Amniotic stem cell (primary cell): ENCODE measurements at regions not wholly inside any gene's neighbourhood (a gene's known extent, or its start where the extent isn't known, plus 50 kb on each side); places are given as distances from the start of the nearest gene placed in this dataset.
"Not testable (repeated sequence)": the region's sequence is repeated elsewhere in the genome, so short reads cannot be mapped to it uniquely, and the experiment has no call there.

Experiments used
- DNase-seq: peaks from one replicate; lab custom pipeline; 2025; lab: John Stamatoyannopoulos, UW

DNA sequence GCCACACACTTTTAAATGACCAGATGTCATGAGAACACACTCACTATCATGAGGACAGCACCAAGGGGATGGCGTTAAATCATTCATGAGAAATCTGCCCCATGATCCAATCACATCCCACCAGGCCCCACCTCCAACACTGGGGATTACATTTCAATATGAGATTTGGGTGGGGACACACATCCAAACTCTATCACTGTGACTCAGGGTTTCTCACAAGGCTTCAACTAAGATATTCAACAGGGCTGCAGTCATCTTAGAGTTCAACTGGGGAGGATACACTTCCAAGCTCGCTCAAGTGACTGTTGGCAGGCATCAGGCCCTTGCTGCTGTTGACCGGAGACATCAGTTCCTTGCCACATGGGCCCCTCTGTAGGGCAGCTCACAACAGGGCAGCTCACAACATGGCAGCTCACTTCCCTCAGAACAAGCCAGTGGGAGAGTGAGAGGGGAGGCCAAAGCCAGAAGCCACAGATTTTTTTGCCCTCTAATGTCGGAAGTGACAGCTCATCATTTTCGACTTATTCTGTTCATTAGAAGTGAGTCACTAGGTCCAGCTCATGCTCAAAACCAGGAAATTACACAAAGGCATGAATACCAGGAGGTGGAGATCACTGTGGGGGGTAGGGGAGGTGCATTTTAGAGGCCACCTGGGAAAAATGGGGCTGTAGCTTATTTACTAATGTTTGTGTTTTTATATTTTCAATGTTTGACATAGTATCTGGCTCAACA, 50.8 kb upstream of the PTHLH start:
- DNase-seq = peak; percentile 39

DNA sequence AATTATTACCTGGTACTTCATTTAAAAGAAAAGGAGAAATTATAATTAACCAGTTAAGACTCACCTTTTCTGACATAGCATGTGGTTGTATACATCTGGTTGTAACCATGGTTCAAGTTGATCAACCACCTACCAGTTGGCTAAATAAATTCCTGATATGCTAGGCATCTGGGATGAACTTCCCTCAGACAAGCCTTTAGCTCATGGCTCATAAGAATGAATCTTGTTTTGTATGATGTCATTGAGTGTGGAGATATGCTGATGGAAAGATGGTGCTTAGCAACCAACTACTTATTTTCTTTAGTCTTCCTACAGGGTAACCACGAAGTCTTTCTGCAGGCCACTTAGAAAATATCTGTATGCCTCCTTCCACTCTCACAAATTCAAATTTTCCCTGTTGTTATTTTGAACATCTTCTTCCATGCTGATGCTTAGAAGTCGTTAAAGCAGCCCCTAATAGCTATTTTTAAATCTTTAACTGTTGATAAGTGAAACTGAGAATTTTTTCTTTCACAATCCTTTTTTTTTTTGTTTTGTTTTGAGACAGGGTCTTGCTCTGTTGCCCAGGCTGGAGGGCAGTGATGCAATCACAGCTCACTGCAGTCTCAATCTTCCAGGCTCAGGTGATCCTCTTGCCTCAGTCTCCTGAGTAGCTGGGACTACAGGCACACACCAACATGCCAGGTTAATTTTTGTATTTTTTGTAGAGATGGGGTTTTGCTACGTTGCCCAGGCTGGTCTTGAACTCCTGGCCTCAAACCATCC, 51.9 kb upstream of the PTHLH start:
- DNase-seq = peak; percentile 55

DNA sequence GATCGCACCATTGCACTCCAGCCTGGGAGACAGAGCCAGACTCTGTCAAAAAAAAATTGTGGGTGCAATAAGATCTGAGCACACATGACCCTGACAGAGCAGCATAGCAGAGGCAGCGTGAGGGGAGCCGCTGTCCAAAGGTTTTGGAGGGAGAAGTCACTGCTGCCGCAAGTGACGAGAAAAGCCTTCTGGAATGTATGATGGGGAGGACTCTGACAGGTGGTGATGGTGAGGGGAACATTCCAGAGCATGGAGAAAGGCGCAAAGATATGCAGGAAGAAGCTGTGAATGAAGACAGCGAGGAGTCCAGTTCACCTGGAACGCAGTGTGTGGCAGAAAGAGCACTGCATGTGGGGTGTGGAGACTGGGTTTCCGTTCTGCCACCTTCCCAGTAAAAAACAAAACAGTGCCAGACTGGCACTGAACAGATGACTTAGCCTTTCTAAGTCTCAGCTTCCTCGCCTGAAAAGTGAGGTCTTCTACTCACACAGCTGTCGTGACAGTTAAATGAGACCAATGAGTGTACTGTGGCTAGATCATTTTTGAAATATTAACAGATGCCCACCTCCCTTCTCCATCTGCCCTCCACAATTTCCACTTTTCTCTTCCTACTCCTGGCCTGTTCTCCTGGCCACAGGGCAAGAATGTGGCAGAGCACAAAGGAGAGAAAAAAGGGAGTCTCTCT, 53.4 kb upstream of the PTHLH start:
- no peak for DNase-seq

DNA sequence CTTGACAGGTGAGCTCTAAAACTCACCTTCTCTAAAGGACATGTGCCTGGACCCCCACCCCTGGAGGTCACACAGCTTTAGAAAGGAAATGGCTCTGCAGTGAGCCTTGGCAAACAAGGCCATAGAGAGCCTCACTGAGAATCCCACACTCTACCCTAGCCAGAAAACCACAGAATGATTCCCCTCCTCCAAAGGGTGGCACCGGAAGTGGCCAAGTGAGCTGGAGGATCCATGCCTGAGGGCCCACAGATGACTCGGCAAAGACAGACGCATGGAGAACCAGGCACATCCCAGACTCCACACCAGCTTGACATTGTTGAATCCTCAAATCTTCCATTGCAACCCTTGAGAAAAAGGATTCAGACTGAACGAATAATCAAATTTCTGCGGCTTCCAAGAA, 54.2 kb upstream of the PTHLH start:
- no peak for DNase-seq

DNA sequence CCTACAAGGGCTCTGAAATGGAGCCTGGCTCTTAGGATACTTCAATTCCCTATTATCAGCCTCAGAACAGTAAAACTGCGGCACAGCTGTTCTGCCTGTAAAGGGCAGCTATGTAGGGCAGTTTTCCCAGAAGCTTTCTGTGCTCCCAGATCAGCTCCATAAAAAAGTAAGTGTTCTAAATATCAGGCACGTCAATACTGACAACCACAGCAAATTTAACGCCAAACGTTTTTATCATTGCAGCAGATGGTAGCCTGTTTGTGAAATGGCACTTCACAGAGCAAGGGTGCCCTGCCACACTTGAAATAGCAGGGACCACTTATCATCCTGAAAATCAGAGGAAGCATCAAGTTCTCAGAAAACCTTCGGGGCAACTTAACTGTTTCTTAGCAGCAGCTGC, 54.8 kb upstream of the PTHLH start:
- no peak for DNase-seq

DNA sequence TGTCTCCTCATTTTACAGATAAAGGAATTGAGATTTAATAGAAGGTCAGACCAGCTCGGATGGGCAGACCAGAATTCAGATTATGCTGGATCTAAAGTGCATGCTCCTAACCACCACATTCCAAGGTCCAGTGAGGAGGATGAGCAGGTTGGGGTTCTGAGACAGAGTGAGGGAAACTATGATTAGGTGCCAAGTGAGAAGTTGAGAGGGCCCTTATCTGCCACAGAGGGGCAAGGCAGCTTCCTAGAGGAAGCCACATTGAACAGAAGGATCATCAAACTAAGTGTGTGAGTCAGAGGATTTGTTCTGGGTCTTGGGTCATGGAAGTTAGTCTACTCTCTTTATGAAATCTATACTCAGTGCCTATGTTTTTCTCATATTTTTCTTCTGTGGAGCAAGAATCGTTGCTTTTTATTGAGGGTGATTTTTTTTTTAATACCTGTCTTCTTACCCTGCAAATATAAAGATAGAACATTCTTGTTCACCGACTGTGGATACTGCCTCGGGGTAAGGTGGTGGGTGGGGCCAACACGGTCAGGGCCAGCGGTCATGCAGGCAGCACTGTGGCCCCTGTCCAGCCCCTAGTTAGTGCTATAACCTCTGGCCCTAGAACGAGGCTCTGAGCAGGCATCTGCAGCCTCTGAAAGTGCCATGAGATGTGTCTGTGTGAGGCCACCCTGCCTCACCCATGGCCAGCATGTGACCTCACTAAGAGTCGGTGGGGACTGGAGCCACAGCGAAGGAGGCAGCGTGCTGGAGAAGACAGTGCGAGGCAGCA, 55.6 kb upstream of the PTHLH start:
- DNase-seq = no peak

DNA sequence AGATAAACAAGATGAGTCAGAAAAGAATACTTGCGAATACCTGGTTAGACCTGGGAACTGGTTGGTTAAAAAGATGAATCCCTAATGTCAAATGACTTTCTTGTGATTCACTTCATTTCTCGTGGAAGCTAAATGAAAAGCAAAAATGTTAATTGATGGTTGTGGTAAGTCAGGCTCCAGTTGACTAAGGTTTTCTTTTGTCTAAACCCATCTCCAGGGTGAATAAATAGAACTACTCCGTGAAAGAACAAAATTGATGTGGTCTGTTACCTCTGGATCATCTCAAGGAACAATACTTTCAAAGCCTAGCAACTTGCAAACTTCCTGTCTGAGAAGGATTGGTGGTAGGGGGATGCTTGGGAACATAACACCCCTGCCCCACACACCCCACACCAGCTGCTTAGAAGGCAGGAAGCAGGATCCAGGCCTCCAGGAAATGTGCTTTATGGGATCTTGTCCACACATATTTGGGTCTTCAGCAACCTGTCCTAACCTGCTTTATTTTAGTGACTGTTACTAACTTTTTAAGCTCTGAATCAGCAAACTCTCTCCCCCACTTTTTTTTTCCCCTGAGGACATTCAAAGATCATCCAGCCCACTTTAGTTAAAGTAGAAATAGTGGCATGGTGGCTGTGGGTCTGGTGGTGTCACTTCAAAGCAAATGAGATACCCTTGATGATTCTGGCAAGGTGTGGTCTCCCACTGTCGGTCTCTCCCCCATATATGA, 60.4 kb upstream of the PTHLH start:
- no peak for DNase-seq

DNA sequence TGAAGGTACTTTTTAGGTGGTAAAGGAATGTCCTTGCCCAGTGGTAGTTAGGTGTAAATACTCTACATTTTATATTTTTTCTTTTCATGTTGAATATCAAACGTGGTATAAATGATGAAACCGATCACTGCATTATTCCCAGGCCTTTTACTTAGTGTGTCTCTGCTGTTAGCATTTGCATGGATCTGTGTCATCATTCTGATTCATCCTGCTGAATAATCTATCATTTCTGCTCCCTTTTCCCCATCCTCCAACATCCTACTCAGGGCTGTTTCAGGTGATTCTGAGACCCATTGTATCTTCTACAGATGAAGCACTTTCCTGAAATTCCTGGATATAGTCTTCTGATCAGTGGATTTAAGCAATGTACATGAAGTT, 61.0 kb upstream of the PTHLH start:
- no peak for DNase-seq

DNA sequence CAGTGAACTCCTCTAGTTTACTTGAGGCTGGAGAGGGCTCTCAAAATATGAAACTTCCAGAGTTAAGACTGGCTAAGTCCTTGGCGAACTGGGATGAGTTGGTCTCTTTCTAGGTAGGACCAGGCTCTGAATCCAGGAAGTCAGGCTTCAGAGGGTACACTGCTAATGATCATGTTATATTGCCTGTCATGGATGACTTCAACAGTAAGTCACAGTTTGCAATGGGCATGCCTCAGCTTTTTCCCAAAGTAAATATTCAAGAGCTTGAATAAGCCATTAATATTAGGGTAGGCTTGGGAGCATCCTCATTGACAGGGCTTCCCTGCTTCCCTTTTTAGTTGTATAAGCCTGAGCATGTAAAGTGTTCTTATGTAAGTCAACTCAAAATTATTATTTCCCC, 61.7 kb upstream of the PTHLH start:
- DNase-seq = no peak

DNA sequence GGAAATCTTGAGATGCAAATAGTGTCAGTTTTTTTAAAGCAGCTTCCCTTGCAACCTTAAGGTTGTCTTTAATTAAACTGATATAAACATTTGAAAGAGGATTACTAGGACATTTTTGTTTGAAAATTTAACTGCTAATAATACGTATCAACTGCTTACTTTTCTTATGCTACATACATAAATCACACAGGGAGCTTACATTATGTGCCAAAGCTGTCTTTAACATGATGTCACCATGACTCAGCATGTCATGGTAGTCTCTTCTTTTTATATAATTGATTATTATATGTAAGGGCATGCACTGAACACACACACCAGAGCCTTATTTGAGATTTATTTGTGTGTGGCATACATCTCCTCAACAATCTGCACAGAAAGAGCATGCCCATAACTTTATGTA, 63.0 kb upstream of the PTHLH start:
- no peak for DNase-seq

DNA sequence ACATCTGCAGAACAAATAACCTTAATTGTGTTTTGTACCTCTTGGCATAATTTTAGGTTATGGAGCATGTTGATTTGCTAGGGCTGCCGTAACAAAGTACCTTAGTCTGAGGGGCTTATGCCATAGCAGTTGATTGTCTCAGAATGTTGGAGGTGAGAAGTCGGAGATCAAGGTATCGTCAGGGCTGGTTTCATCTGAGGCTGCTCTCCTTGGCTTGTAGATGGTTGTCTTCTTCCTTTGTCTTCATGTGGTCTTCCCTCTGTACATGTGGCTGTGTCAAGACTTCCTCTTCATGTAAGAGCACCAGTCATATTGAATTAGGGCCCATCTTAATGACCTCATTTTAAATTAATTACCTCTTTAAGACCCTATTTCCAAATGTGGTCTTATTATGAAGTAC, 64.4 kb upstream of the PTHLH start:
- no peak for DNase-seq

DNA sequence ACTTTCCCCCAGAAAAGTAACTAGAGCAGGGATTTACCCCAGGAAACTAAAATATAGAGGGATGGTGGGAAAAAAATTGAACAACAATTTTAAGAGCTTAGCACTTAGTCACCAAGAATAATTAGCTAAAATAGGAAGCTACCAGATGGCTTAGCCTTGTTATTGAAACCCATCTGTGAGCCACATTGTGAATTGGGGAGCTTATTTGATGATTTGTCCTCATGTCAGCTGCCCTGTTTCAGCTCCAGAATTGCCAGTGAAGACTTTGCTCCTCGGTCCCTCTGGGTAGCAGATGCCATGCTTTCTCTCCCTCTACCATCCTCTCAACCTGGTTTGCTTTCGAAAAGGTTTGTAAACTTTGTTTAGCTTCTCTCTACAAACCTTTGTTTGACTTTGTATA, 67.7 kb upstream of the PTHLH start:
- no peak for DNase-seq

DNA sequence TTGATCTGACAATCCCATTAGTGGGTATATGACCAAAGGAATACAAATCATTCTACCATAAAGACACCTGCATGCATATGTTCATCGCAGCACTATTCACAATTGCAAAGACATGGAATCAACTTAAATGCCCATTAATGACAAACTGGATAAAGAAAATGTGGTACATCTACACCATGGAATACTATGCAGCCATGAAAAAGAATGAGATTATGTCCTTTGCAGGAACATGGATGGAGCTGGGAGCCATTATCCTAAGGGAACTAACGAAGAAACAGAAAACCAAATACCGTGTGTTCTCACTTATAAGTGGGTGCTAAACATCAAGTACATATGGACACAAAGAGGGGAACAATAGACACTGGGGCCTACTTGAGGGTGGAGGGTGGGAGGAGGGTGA, 74.1 kb upstream of the PTHLH start:
- DNase-seq = not testable (repeated sequence)

DNA sequence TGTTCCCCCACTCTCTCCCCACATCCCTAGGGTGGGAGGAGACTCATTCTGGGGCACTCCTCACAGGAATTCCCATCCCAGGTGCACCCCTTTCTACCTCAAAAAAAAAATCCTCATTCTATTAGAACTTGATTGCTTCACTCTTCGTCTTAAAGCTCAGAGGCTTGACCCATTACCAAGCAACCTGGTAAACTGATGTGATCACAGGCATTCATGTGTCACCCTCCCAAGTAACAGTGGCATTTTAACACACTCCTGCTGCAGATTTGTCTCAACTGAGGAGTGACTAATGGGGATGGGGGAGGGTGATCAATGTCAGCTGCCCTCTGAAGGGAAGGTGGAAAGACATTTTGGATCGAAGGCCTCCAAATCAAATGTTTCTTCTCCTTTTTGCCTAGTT, 78.1 kb upstream of the PTHLH start:
- no peak for DNase-seq

DNA sequence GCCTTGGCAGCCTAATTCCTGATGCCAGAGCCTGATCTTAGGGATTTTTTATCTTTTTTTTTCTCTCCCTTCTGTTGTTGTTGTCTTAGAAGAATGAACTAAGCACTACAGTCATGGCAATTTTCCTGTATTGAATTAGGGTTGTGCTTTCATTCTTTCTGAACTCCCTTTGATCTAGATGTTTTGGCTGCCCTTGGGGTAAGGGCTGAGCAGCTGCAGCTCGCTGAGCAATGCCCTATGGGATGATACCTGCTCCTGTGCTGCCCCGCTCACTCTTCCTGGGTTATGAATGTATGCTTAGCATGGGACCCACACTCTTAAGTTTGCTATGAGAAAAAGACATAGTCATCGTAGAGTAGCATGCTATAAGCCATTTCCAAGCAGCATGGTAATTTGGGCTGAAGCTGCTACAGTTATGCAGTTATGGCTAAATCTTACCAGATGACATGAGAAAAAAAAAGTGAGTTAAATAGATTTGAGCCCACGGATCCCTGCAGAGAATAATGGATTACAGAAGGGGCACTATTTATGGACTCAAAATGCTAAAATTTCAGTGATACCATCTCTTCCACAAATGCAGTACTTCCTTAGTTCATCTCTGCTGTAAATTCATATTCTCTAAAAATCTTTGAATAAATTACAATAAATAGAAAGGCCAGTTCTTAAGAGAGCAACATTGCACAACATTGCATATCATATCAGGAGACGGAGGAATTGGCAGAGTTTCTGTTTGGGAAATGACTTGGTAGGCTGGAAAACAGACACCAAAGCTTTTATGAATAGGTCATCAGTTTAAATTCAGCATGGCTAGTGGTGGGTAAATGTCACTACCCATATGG, 79.2 kb upstream of the PTHLH start:
- no peak for DNase-seq

DNA sequence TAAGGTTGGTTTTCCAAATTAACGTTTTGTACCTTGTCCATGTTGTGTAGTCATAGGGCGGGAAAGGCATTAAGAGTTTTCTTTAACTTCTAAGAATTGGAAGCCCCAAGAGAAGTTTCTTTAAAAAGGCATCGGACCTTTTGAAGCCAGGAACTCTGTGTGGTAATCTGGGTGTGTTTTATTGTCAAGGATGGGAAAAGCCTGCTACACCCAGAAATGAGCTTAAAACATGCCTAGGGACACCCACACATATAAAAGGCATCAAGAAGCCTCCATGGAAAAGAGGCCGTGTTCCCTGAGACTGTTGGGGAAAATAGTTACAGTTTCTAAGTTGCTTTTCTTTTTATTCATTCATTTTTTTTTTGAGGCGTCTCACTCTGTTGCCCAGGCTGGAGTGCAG, 81.0 kb upstream of the PTHLH start:
- DNase-seq = no peak

DNA sequence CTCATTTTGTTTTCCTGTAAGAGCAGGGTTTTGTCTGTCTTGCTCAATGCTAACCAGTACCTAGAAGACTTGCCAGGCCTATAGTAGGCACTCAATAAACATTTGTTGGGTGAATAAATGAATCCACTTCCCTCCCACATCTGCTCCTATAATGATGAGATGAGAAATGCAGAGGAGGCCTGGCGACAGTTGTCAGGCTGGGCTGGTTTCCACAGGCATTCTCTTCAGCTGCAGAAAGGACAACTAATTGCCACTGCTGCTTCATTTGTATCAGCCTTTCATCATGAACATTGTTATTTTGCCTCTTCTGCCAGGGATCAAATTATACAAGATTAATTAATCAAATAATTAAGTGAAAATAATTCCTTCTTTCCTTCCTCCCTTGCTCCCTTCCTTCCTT, 82.0 kb upstream of the PTHLH start:
- DNase-seq = no peak

DNA sequence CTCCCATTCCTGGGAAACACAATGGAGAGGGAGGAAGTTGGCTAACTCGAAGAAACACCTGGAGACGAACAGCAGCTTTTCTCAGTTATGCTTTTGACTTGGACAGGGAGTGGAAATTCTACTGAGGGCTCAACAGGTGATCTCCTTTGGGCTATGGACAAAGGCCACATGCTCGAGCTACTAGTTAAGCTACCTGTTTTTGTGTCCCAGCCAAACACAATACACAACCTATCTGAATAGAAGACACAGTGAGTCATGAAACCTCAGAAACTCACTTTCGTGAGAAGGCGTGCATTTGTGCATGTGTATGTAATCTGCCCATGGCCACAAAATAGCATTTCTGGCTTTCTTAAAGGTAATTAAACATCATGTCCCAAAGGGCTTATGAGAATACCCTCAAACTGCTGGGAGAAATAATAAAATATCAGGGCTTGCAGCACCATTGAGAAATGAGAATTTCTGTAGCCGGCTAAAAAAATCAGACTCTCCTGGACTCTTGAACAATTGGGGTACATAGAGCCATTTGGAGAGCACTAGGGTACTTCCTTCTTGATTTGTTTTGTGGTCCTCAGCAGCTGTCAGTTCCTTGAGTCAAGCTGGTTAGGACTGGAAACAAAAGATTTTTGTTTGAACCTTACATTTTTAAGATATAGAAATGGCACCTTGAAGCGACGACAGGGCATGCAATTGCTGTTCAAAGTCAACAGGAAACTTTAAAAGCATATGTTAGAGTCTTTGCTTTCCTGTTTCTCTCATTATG, 85.5 kb upstream of the PTHLH start:
- DNase-seq = no peak

DNA sequence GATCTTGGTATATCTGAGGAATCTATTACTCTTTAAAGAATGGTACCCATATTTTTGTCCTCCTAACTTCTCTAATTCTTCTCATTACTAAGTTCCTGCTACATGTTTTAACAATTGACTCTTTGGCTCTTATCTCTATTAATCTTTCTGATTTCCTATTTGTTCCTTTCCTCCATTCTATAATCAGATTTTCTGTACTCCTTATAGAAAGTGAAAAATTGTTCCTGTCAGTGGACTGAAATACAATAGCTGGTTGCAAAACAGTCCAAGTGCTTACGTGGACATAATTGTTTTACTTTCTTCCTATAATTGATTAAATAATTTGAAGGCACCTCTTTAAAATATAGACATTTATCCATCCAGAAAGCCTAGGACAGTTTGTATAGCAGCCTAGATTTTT, 86.7 kb upstream of the PTHLH start:
- no peak for DNase-seq

DNA sequence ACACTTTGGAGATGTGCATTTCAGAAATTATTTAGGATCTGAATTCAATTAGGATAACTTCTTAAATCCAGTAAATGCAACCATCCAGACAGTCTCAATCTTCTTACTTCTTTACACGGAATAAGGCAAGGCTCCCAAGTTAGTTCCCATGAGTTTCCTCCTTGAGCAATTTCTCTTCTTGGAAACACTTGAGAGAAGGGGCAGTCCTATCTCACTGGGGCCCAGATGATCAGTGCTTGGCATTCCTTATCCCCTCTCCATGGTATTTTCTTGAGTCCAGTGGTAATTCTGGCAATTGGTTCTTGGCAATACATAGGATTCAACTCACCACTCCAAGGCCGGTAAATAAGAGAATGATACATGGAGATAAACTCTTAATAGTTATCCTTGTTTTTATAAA, 87.1 kb upstream of the PTHLH start:
- DNase-seq = no peak
